NOMO-1 treated with dmso at 0.1 percent for 144 hours (cell line): ENCODE measurements at regions not wholly inside any gene's neighbourhood (a gene's known extent, or its start where the extent isn't known, plus 50 kb on each side); places are given as distances from the start of the nearest gene placed in this dataset.

Source experiments
- DNase-seq: peaks from one replicate; lab custom pipeline; 2025; ENCODE audit not compliant: unreplicated experiment; lab: John Stamatoyannopoulos, UW

DNA sequence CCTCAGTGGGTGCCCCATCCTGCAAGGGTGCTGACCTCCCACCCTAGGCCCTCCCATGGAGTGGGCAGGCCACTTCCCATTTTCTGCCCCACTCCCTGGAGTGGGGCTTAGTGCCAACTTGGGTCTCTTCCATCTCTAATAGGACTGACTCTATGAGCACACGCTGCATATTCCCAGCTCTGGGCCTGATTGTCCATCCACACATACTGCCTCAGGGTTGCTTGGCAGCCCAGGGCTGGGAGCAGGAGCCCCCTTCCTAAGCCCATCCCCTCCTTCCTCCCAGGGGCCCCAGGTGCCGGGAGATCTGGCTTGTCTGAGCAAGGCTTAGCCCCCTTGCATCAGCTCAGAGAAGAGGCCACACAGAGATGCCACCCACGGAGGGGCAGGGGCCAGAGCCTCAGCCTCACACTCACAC lies 55.1 kb downstream of the PJA1 start:
- no peak for DNase-seq

DNA sequence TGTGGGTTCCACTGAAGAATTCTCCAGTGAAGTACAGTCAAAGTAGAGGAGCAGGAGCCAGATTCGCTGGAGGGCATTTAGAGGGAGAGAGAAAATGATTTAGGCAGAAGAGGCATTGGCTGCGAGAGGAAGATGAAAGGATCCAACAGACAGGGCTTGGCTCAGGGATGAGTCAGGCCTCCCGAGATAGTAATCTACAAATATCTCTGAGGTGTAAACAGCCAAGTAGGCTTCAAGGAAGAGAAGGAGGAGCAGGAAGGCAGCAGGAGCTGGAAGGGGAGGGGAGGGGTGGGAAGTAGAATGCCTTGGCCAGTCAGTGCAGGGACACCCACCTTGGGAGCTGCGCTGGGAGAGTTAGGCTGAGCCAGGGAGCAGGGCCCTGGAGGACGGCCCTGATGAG lies 55.5 kb downstream of the PJA1 start:
- DNase-seq, result no peak

DNA sequence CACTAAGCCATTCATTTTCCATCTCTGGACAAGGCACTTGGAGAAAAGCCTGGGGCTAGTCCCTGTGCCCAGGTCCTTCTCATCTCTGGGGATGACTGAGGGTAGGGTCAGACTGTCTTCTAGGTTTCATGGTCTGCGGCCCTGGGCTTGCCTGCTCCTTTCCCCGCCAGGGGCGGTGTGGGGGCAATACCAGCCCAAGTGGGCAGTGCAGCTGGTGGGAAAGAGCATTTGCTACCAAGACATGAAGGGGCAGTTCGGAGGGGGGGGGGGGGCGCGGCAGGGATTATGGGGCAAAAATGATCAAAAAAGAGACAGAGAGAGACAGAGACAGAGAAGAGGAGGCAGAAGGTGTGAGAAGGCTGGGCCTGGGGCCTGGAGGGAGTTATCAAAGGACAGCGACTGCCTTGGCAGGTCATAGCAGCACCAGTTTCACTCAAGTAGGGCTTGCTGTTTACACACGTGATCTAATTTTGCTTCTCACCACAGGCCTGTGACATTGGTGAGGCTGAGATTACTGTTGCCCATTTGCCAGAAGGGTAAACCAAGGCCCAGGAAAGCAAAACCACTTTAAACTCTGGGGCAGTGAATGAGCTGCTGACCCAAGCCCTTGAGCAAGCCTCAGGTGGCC lies 56.1 kb downstream of the PJA1 start:
- no peak for DNase-seq

DNA sequence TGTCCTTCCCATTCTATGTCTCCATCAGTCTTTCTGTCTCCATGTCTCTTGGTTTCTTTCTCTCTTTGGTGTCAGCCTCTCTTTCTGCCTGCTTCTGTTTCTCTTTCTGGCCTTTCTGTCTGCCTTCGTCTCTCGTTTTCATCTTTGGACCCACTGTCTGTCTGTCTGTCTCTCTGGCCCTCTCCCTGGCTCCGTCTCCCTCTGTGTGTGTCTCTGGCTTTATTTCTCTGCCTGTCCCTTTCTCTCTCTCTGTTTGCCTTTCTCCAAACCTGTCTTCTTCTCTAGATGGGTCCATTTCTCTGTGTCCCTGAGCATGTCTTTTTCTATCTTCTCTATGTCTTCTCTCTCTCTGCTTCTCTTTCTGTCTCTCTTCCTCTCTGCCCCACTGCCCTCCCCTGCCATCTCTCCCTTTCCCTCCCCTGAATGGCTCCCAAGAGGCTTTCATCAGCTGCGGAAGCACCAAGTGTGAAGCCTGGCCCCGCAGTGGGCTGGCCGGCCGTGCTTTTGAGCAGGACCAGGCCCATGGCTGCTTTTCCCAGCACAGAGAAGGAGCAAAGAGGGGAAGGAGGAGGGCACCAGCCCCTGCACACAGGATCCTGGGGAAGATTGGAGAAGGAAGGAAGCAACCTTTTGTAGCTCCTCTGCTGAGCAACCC lies 57.4 kb downstream of the PJA1 start:
- DNase-seq, result no peak

DNA sequence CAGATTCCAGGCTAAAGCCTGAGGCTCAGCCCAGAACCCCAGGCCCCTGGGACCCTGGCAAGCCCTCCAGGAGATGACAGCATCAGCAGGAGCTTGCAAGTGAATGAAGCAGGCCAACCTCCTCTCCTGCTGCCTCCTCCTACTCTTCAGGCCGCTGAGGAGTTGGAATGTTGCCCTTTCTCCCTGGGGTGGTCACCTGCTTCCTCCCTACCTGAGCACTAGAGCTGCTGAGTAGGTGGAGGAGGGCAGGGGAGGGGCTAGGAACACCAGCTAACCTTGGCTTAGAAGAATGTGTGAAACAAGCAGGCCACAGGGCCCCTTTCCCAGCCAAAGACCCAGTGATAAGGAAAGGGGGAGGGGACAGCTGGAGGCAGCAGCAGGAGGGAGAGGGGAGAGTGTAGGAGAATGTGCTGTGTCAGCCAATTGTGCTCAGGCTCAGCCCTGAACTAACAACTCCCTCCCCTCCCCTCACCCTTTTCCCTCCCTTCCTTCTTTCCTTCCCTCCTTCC lies 58.0 kb downstream of the PJA1 start:
- DNase-seq, result no peak

DNA sequence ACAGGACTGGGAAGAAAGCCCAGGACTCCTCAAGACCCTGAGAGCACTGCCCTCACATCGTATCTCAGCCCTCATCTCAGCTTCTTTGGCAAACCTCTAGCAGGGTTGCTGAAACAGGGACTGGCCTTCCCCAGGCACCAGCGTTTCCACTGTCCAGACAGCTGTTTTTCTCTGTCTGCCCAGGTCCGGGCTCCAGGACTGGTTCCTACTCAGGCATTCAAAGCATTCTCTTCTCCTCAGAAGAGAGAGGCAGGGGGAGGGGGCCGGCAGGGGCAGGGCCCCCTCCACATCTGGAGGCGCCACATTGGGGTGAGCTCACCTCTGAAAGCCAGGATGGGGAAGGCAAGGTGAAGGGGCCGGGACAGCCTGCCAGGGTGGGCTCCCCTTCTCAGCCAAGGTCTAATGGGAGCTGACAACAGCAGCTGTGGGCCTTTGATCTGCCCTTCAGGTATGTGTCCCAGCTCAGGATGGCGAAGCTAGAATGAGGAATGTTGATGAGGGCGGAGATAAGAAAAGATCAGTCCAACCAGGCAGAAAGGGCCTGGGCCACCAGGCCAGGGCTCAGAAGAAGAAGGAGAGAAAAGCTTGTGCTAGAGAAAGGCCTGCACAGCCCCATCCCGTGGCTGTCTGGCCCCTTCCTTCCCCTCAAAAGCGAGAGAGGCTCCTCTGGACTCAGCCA lies 60.4 kb downstream of the PJA1 start:
- no peak for DNase-seq

DNA sequence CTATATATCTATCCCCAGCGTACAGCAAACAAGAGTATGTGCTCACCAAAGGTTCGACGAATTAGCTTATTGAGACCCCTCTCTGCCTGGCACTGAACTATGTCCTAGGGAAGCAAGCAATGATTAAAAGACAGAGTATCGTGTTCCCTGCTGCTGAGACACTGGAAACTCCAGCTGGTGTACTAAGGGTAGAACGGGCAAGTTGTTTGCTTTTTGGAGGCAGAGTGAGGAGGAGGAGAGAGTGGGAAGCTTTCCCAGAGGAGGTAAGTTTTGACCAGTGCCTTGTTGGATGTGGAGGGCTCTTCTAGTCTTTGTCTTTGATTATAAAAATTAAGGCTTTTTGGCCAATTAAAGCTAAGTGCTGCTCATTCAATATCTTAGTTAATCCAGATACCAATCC lies 61.7 kb downstream of the PJA1 start:
- DNase-seq, result no peak

DNA sequence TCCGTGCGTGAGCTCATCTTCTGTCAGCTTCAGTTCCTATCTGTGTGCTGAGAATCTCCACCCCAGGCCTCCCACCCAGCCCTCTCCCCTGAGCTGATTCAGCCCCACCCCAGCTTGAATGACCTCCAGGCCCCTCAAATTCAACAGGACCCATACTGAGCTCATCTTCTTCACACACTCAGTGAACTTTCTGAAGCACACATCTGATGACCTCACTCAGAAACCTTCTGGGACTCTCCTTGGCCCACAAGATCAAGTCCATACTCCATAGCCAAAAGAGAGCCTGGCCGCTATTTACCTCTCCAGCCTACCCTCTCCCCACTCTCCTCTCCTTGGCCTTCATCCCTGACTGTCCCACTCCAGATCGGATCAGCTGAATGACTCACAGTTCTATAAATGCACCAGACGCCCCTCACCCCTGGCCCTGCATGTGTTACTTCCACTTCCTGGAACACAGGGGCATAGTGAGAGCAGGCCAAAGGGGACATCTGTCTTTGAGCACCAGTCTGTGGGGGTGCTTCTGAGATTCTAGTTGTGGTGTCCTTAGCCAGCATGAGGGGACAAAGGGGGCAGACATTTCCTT lies 62.5 kb downstream of the PJA1 start:
- DNase-seq, result no peak

DNA sequence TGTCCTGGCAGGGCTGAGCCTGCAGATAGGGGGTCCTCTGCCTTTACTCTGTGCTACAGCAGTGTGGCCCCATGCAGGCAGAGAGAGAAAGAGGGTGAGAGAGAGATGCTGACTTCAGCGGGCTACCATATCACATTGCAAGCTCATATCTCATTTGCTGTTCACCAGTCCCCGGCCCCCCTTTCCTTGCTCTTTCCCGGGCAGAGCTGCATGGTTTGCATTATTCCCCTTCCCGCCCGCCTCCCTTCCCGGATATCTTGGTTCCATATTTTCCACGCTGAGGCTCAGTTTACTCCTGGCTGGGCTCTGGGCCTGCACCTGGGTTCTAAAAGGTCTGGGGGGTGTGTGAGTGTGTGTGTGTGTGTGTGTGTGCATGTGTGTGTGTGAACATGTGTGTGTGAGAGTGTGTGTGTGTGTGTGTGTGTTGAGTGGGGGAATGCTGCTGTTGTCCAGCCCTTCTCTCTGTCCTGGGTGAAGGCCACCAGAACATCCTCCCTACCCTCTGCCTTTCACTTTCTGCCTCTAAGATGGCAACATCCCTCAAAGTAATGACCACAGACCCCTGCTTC lies 63.5 kb downstream of the PJA1 start:
- no peak for DNase-seq

DNA sequence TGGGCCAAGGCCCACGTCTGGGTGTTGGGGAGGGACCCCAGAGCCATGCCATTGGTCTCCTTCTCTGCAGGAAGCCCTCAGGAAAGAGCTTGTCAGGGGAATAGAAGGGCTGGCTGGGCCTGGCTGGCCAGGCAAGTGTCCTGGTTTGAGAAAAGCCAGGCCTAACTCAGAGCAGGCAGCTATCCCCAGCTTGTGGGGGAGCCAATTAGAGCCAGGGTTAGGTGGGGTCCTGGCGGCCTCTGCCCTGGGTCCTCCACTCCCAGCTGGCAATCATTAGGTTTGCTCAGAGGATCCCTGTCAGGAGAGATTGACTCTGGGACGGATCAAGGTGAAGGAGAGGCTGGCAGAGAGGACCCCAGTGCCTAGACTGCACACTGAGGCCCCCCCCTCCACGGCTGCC lies 64.8 kb downstream of the PJA1 start:
- no peak for DNase-seq

DNA sequence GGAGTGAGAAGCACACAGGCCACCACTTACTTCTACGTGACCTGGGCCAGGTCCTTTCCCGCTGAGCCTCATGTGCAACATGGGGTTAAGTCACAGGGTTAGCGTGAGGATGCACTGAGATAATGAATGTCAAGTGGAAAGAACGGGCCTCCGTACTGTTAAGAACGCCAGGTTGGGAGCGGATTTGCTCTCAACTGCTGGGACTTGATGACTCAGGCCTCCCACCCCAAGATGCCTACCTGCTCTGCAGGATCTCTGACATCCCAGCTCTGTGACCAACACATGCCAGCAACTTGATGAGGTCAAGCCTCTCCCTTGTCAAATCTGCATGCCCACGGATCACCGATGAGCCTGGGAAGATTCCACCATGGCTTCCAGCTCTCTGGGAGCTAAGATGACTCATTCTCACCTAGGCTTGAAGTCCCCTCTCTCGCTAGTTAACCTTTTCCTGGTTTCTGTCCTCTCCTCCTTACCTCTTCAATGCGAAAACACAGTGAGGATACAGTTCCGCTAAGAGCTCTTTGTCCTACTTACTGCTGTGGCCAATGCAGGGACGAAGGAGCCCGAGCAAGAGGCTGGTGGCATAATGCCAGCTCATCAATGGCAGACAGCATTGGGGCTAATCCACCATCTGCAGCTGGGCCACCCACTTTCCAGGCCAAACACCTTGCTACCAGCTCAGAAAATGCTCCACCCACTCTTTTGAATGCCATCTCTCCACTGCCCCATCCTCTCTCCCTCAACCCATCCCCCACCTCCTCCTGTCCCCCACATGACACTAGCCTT lies 67.6 kb downstream of the PJA1 start:
- DNase-seq, result no peak

DNA sequence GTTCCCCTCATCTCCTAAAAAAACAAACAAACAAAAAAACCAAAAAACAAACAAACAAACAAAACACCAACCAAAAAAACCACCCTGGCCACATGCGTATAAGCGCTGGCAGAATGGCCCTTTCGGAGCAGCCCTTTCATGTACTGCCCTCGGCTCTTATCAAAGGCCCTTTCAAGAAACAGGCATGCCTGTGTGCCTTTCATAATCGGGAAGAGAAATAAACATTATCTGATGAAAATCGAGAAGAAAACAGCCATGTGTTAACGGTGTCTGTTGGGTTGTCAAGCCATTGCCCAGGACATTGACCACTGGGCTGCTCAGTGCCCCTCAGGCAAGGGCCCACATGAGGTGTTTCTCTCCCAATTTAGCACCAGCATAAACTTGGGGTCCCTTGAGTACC lies 68.3 kb downstream of the PJA1 start:
- DNase-seq, result no peak

DNA sequence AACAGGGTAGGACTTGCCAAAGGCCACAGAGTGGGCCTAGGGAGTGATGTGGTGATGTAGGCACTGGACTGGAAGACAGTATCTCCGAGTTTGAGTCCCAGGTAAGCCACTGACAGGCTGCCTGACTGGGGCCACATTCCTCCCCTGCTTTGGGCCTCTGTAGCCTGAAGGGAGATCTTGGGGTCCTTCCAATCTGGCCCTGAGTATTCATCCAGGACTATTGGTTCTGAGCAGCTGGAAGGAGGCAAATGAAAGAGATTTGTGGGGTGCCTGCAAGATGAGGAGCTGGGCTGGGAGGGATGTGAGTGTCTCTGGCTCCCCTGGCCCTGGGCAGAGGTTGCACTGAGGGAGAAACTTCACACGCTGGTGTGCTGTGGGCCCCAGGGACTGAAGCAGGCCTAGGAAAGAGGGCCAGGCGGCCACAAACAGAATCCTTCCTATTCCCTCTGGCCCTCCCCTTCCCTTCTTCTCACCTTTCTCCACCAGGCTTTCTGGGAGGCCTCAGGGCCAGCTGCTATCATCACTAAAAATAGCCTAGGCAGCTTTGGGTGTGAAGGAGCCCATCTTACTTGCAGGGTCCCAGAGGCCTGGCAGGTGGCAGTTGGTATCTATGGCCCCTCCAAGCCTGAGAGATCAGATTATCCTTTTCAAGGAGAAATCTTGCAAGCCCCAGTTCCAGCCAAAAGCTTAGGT lies 70.1 kb downstream of the PJA1 start:
- DNase-seq, result no peak

DNA sequence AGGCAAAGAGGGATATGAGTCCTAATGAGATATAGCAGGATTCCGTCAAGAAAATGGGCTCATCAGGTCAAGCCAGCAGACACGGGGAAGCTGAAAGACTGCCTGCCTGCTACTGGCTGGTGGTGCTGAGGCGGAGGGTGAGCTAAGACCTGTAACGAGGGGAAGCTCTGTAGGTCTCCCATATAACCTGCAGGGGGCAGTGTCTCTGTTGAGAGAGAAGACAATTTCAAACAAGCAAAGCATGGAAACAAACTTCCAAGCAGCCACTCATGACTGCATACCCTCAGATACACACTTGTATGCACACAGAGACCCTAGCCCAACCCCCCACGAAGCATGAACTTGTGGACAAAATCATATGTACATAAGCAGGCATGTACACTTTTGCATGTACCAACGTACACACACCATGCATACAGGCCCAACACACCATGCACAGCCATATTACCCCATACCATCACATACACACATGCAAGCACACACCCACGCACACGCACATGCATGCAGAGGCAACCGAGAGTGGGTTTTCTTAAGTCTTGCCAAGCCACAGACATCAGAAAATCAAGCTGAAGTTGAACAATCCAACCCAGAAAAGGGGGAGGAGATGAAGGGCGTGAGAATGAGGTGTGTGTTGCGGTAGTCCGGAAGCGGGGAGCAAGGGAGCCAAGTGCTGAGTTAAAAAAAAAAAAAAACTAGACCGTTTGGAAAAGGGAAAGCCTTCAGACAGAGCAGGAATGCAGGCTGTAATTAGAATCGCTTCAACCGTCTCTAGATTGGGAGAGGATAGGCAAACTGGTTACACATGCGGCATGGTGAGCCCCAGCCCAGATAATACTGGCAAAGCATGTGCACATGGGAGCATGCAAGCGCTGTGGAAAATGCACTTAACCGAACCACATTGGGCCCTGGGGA lies 71.0 kb downstream of the PJA1 start:
- DNase-seq, result no peak

DNA sequence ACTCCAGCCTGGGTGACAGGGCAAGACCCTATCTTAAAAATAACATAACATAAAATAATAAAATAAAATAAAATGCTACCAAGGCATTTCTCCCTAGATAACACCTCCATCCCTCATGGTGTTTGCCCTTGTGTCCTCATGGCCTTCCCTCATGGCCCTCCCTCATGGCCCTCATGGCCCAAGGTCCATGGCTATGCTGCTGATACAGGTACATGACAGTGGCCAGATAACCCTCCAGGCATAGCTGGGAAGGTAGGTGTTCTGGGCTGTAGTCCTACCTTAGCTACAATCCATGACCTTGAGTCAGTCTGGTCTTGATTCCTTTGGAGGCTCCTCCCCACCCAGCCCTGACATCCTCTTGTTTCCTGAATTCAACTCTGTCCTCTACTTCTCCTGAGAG lies 75.2 kb downstream of the PJA1 start:
- no peak for DNase-seq

DNA sequence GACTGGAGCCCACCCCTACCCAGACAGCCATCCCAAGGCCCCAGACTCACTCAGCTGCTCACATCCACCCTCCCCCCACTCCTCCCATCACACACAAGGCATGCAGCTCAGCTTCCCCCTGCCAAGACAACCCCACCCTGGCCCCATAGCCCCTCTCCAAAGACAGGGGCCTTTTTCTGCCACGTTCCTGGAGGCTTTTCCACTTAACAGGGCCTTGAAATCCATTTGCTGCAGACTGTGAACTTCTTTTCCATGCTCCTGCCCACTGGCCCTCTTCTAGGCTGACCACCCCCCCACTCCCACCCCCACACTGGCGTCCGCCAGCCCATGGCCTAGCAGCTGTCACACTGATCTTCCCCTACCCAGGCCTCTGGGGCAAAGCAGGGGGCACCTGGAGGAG lies 76.0 kb downstream of the PJA1 start:
- DNase-seq, result no peak

DNA sequence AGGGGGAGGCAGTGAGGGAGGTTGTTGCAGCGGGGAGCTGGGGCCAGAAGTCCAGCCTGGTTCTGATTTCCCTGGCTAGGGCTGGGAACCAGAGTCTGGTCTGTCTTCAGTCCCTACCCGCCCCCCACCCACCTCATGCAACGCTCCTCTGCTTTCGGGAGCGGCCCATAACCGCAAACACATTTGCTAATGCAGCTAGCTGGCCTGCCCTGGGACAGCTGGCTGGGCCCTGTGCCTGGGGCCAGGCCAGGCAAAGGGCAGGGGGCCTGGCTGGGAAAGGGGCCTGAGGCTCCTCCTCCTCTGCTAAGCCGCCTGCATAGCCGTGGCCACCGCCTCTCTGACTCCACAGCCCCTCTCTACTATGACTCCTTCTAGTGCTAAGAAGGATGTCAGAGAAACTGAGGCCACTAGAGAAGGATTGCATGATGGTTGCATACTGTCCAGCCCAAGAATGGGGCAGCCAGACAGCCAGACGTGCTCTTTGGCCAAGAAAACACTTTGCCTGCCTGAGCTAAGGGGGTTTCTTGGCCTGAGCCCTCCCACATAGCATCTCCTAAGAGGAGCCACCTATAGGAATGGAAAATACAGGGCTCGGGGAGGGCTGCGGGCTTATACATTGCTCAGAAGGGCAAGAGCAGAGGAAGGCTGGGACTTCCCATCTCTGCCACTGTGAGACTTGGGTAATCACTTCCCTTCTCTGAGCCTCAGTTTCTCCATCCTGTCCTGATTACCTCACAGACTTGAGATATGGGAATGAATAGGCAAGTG lies 76.9 kb downstream of the PJA1 start:
- DNase-seq, result no peak

DNA sequence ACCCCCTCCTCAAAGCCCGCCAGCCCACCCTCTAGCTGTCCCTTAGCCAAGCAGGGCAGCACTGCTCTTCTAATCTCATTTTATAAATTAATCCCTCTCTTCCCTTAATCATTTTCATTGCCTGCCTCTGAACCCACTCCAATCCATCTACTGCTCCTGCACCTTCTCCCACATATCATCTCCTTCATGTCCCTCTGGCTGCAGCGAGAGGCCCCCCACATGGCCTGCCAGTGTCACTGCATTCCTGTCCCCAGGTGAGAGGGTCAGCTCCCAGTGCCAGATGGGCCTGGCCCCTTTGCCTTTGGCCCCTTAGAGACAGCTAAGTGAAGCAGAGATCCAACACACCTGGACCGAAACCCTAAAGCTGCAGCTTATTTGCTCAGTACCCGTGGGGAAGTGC lies 79.4 kb downstream of the PJA1 start:
- no peak for DNase-seq

DNA sequence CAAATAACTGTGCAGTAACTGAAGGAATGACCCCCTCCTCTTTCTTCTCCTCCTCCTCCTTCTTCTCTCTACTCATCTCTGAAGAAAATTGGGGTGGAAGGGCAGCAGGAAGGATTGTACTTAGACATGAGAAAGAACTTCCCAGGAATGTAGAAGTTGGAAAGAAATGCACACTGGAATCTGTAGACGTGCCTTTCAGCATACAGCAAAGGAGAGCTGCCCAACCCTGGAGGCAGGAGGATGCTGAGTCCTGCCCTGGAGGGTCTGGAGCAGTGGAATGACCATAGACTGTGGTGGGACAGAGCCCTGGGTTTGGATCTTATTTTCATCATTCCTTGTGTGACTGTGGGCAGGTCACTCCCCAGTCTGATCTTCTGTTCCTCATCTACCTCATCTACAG lies 80.1 kb downstream of the PJA1 start:
- no peak for DNase-seq
